Neural cell (in vitro differentiated cells): ENCODE measurements at regions not wholly inside any gene's neighbourhood (a gene's known extent, or its start where the extent isn't known, plus 50 kb on each side); places are given as distances from the start of the nearest gene placed in this dataset.

Experiments used
- H2AFZ ChIP-seq: fragments of 200-600, 300-800 bp; sonication (generic), shearing (Covaris generic); 2 replicates; pipeline ENCODE4 v1.6.0; 2014; ENCODE audit warnings: low read depth, mild to moderate bottlenecking, antibody characterized with exemption, low read length, moderate library complexity
- H3F3A ChIP-seq: fragments of 200-600 bp; shearing (Covaris generic); 2 replicates; pipeline ENCODE4 v1.6.1; 2016; ENCODE audit warnings: mild to moderate bottlenecking, moderate library complexity, mixed read lengths, antibody characterized with exemption, low read length; ENCODE audit not compliant: insufficient read depth, poor library complexity, severe bottlenecking
- H3K27ac ChIP-seq: fragments of 200-600, 300-800 bp; sonication (generic), shearing (Covaris generic); 2 replicates; pipeline ENCODE4 v1.5.1; 2014; ENCODE audit warnings: mild to moderate bottlenecking, low read length, moderate library complexity
- H3K27me3 ChIP-seq: fragments of 300-800, 200-600 bp; sonication (generic), shearing (Covaris generic); 2 replicates; pipeline ENCODE4 v1.6.0; 2014; ENCODE audit warnings: mild to moderate bottlenecking, low read depth, low read length, moderate library complexity; ENCODE audit not compliant: insufficient read depth
- H3K36me3 ChIP-seq: fragments of 300-800, 200-600 bp; sonication (generic), shearing (Covaris generic); 2 replicates; pipeline ENCODE4 v1.5.1; 2014; ENCODE audit warnings: mild to moderate bottlenecking, antibody characterized with exemption, low read length, moderate library complexity; ENCODE audit not compliant: insufficient read depth
- H3K4me2 ChIP-seq: fragments of 300-800, 200-600 bp; sonication (generic), shearing (Covaris generic); 2 replicates; pipeline ENCODE4 v1.6.0; 2014; ENCODE audit warnings: mild to moderate bottlenecking, low read length
- H3K4me3 ChIP-seq: fragments of 300-800, 200-600 bp; sonication (generic), shearing (Covaris generic); 2 replicates; pipeline ENCODE4 v1.5.1; 2014; ENCODE audit warnings: mild to moderate bottlenecking, low read length, moderate library complexity
- H3K79me2 ChIP-seq: fragments of 200-600 bp; shearing (Covaris generic); replicated peaks from 2 replicates; pipeline ENCODE4 v1.6.0; 2014; ENCODE audit warnings: mild to moderate bottlenecking, low read length, moderate library complexity; ENCODE audit not compliant: insufficient read depth
- H3K9ac ChIP-seq: fragments of 300-800, 200-600 bp; sonication (generic), shearing (Covaris generic); 2 replicates; pipeline ENCODE4 v1.6.1; 2016; ENCODE audit warnings: mild to moderate bottlenecking, low read length, mixed read lengths
- H3K9me2 ChIP-seq: fragments of 200-600 bp; shearing (Covaris generic); 2 replicates; pipeline ENCODE4 v1.6.1; 2016; ENCODE audit warnings: mild to moderate bottlenecking, low read length, mixed read lengths; ENCODE audit not compliant: insufficient read depth
- H3K9me3 ChIP-seq: fragments of 200-600, 300-800 bp; sonication (generic), shearing (Covaris generic); 2 replicates; pipeline ENCODE4 v1.6.1; 2016; ENCODE audit warnings: mild to moderate bottlenecking, mixed run types, low read length, moderate library complexity, mixed read lengths
- H4K20me1 ChIP-seq: fragments of 200-600 bp; shearing (Covaris generic); 2 replicates; pipeline ENCODE4 v1.6.1; 2016; ENCODE audit warnings: mild to moderate bottlenecking, mixed run types; ENCODE audit not compliant: insufficient read depth
- EP300 ChIP-seq: fragments of 450-650 bp; conservative IDR thresholded peaks from 2 replicates; pipeline ENCODE4 v1.6.1; 2014; ENCODE audit warnings: antibody characterized with exemption, mild to moderate bottlenecking, moderate library complexity; ENCODE audit not compliant: poor library complexity, severe bottlenecking
- EZH2 ChIP-seq: fragments of 200-600, 300-800 bp; shearing (Covaris generic), sonication (generic); IDR thresholded peaks from 2 replicates; pipeline ENCODE4 v1.6.1; 2014; ENCODE audit warnings: antibody characterized with exemption, low read length, borderline replicate concordance, mild to moderate bottlenecking; ENCODE audit not compliant: insufficient read depth, poor library complexity, severe bottlenecking
- MXI1 ChIP-seq: fragments of 450-650 bp; conservative IDR thresholded peaks from 2 replicates; pipeline ENCODE4 v1.6.1; 2014; ENCODE audit warnings: antibody characterized with exemption, mild to moderate bottlenecking; ENCODE audit not compliant: poor library complexity, severe bottlenecking
- POLR2AphosphoS5 ChIP-seq: IDR thresholded peaks from 2 replicates; pipeline ENCODE4 v1.6.1; 2012
- RAD21 ChIP-seq: fragments of 450-650 bp; conservative IDR thresholded peaks from 2 replicates; pipeline ENCODE4 v1.6.1; 2014; ENCODE audit warnings: antibody characterized with exemption, mild to moderate bottlenecking, moderate library complexity
- SMC3 ChIP-seq: fragments of 450-650 bp; conservative IDR thresholded peaks from 2 replicates; pipeline ENCODE4 v1.6.1; 2014; ENCODE audit warnings: antibody characterized with exemption, mild to moderate bottlenecking, moderate library complexity; ENCODE audit not compliant: poor library complexity
- TAF1 ChIP-seq: IDR thresholded peaks from 2 replicates; pipeline ENCODE4 v1.6.1; 2012; ENCODE audit warnings: low read depth
- TF ChIP-seq, protein P1 (sequence below): IDR thresholded peaks from 2 replicates; pipeline ENCODE4 v1.6.1; 2012; ENCODE audit warnings: borderline replicate concordance
- TF ChIP-seq, protein P2 (sequence below): fragments of 450-650 bp; IDR thresholded peaks from 2 replicates; pipeline ENCODE4 v1.5.1; 2014; ENCODE audit warnings: antibody characterized with exemption, mild to moderate bottlenecking, moderate library complexity; ENCODE audit not compliant: poor library complexity, severe bottlenecking

DNA sequence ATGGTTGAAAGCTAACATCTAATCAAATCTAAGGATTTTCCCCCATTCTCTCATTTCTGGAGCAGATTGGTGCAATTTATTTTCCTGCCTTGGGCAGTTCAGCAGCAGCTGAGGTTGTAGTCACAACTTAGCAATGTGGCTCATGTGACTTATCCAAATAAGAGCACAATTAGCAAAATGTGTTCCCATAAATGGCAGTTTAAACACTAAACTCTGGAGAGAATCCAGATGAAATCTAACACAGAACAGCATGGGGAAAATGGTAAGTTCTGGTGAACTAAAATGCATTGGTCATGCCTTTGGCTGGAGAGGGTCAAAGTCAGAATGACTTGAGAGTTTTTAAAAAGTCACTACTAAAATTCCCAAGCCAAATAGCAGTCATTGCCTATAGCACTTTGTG, 422.6 kb upstream of the DIPK2B start:
- Histone ChIP-seq H3K79me2 (no peaks in the 10 kb centered on the region), H3K9ac (no peak overlapping the region), H4K20me1 (no peaks in the 10 kb centered on the region), H3K27me3 (no peaks in the 10 kb centered on the region), H3K27ac (no peak overlapping the region), H3K9me2 (no peaks in the 10 kb centered on the region), H3K4me3 (no peak overlapping the region), H3K9me3 (no peaks in the 10 kb centered on the region), H2AFZ (no peak overlapping the region), H3K36me3 (no peaks in the 10 kb centered on the region), H3K4me2 (no peak overlapping the region), H3F3A (no peaks in the 10 kb centered on the region)
- TF ChIP-seq MXI1 (no peak), RAD21 (no peak), TAF1 (no peak), POLR2AphosphoS5 (no peak), EP300 (no peak), EZH2 (no peak), SMC3 (no peak)
- TF ChIP-seq, protein P1, sequence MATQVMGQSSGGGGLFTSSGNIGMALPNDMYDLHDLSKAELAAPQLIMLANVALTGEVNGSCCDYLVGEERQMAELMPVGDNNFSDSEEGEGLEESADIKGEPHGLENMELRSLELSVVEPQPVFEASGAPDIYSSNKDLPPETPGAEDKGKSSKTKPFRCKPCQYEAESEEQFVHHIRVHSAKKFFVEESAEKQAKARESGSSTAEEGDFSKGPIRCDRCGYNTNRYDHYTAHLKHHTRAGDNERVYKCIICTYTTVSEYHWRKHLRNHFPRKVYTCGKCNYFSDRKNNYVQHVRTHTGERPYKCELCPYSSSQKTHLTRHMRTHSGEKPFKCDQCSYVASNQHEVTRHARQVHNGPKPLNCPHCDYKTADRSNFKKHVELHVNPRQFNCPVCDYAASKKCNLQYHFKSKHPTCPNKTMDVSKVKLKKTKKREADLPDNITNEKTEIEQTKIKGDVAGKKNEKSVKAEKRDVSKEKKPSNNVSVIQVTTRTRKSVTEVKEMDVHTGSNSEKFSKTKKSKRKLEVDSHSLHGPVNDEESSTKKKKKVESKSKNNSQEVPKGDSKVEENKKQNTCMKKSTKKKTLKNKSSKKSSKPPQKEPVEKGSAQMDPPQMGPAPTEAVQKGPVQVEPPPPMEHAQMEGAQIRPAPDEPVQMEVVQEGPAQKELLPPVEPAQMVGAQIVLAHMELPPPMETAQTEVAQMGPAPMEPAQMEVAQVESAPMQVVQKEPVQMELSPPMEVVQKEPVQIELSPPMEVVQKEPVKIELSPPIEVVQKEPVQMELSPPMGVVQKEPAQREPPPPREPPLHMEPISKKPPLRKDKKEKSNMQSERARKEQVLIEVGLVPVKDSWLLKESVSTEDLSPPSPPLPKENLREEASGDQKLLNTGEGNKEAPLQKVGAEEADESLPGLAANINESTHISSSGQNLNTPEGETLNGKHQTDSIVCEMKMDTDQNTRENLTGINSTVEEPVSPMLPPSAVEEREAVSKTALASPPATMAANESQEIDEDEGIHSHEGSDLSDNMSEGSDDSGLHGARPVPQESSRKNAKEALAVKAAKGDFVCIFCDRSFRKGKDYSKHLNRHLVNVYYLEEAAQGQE, result no peak
- TF ChIP-seq, protein P2, sequence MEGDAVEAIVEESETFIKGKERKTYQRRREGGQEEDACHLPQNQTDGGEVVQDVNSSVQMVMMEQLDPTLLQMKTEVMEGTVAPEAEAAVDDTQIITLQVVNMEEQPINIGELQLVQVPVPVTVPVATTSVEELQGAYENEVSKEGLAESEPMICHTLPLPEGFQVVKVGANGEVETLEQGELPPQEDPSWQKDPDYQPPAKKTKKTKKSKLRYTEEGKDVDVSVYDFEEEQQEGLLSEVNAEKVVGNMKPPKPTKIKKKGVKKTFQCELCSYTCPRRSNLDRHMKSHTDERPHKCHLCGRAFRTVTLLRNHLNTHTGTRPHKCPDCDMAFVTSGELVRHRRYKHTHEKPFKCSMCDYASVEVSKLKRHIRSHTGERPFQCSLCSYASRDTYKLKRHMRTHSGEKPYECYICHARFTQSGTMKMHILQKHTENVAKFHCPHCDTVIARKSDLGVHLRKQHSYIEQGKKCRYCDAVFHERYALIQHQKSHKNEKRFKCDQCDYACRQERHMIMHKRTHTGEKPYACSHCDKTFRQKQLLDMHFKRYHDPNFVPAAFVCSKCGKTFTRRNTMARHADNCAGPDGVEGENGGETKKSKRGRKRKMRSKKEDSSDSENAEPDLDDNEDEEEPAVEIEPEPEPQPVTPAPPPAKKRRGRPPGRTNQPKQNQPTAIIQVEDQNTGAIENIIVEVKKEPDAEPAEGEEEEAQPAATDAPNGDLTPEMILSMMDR, result no peak

DNA sequence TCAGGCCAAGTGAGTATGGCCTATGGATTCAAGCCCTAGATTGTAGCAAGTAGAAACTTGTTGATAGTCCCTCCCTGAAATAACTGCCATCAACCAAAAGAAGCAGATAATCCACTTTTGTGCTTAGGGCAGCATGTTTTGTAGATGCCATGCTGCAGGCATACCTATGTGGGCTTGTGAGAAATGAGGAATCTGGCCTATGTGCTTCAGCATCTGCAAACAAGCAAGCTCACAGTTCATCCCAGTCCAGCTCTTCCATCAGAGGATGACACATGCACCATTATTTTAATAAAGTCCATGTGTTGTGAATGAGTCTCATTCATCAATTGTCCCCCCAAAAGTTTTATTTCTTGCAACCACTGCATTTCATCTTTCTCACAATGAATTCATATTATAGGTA, 421.9 kb upstream of the DIPK2B start:
- Histone ChIP-seq H3K79me2 (no peaks in the 10 kb centered on the region), H3K9me3 (no peaks in the 10 kb centered on the region), H3K36me3 (no peaks in the 10 kb centered on the region), H3F3A (no peaks in the 10 kb centered on the region), H3K4me2 (no peak overlapping the region), H3K9me2 (no peaks in the 10 kb centered on the region), H3K27ac (no peak overlapping the region), H3K9ac (no peak overlapping the region), H3K4me3 (no peak overlapping the region), H2AFZ (no peak overlapping the region), H4K20me1 (no peaks in the 10 kb centered on the region), H3K27me3 (no peaks in the 10 kb centered on the region)
- no peak for TF ChIP-seq EZH2
- TF ChIP-seq, protein P1, result no peak
- TF ChIP-seq MXI1, result no peak
- no peak for TF ChIP-seq SMC3
- no peak for TF ChIP-seq POLR2AphosphoS5
- TF ChIP-seq, protein P2, result no peak
- no peak for TF ChIP-seq RAD21
- TF ChIP-seq EP300, result no peak
- no peak for TF ChIP-seq TAF1
